HG03064 (cell line): ENCODE measurements at regions not wholly inside any gene's neighbourhood (a gene's known extent, or its start where the extent isn't known, plus 50 kb on each side); places are given as distances from the start of the nearest gene placed in this dataset.
"Not testable (repeated sequence)": the region's sequence is repeated elsewhere in the genome, so short reads cannot be mapped to it uniquely, and the experiment has no call there.

Experiments used
- ATAC-seq: cut with Tn5 transposase; IDR thresholded peaks from one replicate; pipeline ENCODE4 v1.9.1; 2021; ENCODE audit warnings: low read depth; ENCODE audit not compliant: unreplicated experiment

DNA sequence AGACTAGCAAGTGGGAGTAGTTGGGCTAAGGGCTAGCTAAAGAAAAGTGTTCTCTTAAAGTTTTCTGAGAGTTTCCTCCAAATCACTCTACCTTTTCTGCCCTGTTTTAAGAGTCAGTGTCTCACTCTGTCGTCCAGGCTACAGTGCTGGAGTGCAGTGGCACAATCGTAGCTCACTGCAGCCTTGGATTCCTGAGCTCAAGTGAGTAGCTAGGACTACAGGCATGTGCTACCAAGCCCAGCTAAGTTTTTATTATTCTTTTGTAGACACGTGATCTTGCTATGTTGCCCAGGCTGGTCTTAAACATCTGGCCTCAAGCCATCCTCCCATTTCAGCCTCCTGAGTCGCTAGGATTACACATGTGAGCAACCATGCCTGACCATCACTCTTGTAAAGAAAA is 378.9 kb downstream of the CAAP1 start:
- ATAC-seq: no peak

GRCh38 chr9:26510137-26510536 is 382.5 kb downstream of the CAAP1 start:
- ATAC-seq: no peak

- no peak for ATAC-seq
Measured at GRCh38 chr9:26508897-26509296, 383.7 kb downstream of the CAAP1 start.

GRCh38 chr9:26504057-26504456 is 388.5 kb downstream of the CAAP1 start:
- no peak for ATAC-seq

DNA sequence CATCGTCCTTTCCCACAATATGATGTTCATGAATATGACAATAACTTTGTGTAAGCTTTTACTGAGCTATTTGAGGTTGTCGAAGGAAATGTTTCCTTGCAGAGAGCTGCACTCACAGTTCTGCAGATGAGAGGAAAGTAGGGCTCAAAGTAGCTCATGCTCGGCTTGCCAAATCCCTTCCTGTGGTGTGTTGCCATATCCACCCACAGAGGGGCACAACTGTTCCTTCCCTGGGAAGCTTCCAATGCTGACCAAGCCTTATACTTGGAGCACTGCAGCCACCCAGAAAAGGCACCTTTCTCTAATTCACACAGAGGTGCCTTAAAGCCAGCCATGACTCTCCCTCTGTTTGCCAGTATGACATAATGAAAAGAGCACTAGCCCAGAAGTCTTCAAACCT is 390.3 kb downstream of the CAAP1 start:
- no peak for ATAC-seq

- ATAC-seq: no peak
Measured at GRCh38 chr9:26500471-26500870, 392.1 kb downstream of the CAAP1 start.

DNA sequence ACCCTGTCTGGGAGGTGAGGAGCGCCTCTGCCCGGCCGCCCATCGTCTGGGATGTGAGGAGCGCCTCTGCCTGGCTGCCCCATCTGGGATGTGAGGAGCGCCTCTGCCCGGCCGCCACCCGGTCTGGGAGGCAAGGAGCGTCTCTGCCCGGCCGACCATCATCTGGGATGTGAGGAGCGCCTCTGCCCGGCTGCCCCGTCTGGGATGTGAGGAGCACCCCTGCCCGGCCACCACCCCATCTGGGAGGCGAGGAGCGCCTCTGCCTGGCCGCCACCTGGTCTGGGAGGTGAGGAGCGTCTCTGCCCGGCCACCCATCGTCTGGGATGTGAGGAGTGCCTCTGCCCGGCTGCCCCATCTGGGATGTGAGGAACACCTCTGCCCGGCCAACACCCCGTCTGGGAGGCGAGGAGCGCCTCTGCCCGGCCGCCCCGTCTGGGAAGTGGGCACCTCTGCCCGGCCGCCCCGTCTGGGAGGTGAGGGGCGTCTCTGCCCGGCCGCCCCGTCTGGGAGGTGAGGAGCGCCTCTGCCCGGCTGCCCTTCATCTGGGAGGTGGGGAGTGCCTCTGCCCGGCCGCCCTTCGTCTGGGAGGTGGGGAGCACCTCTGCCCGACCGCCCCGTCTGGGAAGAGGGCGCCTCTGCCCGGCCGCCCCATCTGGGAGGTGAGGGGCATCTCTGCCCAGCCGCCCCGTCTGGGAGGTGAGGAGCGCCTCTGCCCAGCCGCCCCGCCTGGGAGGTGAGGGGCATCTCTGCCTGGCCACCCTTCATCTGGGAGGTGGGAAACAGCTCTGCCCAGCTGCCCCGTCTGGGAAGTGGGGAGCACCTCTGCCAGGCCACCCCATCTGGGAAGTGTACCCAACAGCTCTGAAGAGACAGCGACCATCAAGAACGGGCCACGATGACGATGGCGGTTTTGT is 399.7 kb downstream of the CAAP1 start:
- not testable (repeated sequence) for ATAC-seq

DNA sequence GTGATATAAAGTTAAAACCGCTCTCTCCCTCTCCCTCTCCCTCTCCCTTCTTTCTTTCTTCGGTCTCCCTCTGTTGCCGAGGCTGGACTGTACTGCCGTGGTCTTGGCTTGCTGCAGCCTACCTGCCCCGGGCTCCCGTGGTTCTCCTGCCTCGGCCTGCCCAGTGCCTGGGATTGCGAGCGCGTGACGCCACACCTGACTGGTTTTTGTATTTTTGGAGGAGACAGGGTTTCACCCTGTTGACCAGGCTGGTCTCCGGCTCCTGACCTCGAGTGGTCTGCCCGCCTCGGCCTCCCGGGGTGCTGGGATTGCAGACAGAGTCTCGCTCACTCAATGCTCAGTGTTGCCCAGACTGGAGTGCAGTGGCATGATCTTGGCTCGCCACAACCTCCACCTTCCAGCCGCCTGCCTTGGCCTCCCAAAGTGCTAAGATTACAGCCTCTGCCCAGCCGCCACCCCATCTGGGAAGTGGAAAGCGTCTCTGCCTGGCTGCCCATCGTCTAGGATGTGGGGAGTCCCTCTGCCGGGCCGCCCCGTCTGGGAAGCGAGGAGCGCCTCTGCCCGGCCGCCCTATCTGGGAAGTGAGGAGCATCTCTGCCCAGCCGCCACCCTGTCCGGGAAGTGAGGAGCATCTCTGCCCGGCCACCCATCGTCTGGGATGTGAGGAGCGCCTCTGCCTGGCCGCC is 400.5 kb downstream of the CAAP1 start:
- ATAC-seq: not testable (repeated sequence)

DNA sequence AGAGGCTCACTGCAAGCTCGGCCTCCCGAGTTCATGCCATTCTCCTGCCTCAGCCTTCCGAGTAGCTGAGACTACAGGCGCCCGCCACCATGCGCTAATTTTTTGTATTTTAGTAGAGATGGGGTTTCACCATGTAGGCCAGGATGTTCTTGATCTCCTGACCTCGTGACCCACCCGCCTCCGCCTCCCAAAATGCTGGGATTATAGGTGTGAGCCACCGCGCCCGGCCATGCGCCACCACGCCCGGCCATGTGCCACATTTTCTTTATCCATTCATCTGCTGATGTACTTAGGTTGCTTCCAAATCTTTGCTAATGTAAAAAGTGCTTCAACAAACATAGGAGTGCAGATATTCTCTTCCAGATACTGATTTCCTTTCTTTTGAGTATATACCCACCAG is 408.6 kb downstream of the CAAP1 start:
- no peak for ATAC-seq

DNA sequence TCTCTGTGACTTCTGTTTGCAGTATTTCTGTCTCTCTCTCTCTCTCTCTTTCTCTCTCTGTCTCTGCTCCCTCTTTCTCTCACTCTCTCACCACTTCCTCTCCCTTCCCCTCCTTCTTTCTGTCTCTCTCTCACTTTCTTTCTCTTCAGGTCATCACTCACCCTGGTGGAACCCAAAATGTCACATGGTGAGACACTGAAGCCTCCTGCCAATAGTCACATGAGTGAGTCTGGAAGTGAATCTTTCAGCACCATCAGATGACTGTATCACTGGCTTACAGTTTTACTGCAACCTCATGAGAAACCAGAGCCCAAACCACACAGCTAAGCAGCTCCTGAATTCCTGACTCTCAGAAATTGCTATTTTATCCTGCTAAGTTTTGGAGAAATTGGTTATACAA is 414.6 kb downstream of the CAAP1 start:
- no peak for ATAC-seq

GRCh38 chr9:26471261-26471660 is 421.3 kb downstream of the CAAP1 start:
- no peak for ATAC-seq

DNA sequence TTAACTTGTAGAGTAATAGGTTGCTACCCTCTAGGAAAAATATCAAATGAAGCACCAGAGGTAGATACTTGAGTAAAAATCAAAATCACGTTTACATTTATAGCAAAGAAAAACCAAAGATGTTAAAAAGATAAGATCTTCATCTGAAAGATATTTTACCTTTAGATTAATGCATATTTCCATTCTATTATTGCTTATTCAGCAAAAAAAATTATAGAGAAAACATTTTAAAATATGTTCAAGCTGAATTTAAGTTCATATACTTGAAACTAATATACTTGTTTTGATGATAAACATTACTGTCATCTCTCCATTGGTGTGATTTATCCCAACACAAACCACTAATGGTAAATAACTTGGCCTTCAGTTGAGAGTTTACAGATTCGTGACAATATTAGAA is 422.3 kb downstream of the CAAP1 start:
- ATAC-seq: no peak

GRCh38 chr9:26463837-26464236 is 428.8 kb downstream of the CAAP1 start:
- ATAC-seq: no peak

DNA sequence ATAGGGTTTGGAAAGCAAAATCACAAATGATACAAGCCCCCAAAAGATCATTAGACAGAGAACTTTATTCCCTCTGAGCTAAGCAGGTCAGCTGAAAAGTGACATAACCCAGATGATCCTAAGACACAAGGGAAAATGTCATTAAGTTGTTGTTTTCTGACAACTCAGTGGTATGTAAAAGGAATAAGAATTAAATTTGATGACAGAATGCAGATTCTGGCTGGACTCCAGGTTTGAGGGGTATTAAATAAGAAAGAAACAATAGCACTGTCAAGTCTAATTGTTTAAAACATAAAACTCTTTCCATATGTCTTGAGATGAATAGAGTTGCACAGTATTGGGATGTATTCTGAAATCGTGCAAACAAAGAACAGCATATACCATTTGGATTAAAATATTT is 429.9 kb downstream of the CAAP1 start:
- no peak for ATAC-seq

GRCh38 chr9:26462213-26462612 is 430.4 kb downstream of the CAAP1 start:
- no peak for ATAC-seq

- no peak for ATAC-seq
Measured at GRCh38 chr9:26460624-26461023, 432.0 kb downstream of the CAAP1 start.

DNA sequence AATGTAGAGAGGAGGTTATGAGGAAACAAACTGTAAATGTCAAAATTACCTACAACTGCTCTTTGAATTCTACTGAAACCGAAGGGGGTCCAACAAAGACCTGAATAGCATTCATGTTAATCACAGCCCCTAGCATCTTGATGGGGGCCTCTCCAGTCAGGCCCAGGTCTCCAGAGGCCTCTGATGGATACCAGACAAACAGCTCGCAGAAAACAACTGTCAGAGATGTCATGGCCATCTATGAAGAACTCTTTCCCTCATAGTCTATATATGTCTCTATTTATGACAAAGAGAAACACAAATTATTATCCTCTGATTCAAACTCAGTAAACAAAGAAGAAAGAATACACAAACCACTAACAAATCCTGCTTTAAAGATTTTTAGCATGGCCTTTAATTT is 432.6 kb downstream of the CAAP1 start:
- ATAC-seq: no peak

GRCh38 chr9:26458054-26458453 is 434.5 kb downstream of the CAAP1 start:
- no peak for ATAC-seq

- ATAC-seq: no peak
Measured at GRCh38 chr9:26457151-26457550, 435.5 kb downstream of the CAAP1 start.

DNA sequence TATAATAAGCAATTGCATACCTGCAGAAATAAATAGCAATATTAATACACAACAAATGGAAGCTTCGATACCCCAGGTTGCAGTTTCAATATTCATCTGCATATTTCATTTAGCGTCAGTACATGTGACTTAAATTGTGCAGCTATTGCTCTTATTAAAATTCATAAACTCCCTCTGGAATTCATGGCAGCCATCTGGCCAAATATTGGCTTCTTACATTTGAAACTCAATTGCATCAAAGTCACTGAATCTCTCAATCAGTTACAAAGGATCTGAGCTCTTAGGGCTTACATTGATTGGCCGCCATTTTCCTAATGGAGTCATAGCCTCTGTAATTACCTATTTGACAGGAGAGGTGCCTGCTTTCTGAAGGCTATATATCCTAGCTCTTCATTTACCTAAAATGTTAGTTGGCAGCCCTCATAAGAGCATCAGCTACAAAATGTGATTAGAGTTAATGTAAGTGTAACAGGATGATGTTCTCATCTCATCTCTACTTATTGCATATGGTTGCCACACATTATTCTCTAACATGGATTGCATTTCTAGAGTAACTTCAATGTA is 453.5 kb downstream of the CAAP1 start:
- ATAC-seq: no peak

DNA sequence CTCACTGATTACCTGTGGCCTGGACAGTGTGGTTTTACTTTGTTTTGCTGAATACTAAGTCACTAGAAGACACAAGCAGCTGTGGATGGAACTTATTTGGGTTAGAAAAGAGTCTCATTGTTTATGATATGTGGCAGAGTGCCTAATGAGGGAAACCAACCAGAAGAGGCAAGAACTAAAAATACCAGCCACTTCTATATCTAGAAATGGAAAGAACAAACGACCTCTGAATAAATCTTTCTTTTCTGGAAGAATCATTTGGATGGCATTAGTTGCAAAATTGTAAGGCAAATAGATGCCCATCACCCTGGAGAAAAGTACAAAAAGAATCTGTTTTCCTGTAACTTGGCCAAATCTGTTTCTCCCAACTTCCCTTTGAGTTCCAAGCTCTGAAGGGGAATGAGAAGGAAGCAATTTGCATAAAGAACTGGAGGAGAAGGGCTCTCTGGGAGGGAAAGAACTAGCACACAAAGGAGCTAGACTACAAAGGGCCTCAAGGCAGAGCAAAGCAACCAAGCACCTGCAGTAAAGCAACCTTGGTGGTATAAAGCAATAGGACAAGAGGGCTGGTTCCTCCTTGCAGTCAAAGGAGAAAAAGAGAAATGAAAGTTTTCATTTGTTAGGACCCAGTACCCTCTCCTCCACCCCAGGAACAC is 455.4 kb downstream of the CAAP1 start:
- ATAC-seq: no peak
